OCI-LY7 (cell line): ENCODE measurements at regions not wholly inside any gene's neighbourhood (a gene's known extent, or its start where the extent isn't known, plus 50 kb on each side); places are given as distances from the start of the nearest gene placed in this dataset.

Source experiments
- EZH2phosphoT487 ChIP-seq: fragments of 200-600 bp; sonication (generic); IDR thresholded peaks from 2 replicates; pipeline ENCODE4 v1.6.1; 2018; ENCODE audit warnings: low read depth, borderline replicate concordance, mild to moderate bottlenecking, mixed run types, antibody characterized with exemption, low read length, moderate library complexity, mixed read lengths
- TF ChIP-seq, protein P1 (sequence below): fragments of 200-600 bp; sonication (generic); conservative IDR thresholded peaks from 2 replicates; pipeline ENCODE4 v1.5.1; 2014; ENCODE audit warnings: mild to moderate bottlenecking, antibody characterized with exemption, low read length, moderate library complexity, mixed read lengths

DNA sequence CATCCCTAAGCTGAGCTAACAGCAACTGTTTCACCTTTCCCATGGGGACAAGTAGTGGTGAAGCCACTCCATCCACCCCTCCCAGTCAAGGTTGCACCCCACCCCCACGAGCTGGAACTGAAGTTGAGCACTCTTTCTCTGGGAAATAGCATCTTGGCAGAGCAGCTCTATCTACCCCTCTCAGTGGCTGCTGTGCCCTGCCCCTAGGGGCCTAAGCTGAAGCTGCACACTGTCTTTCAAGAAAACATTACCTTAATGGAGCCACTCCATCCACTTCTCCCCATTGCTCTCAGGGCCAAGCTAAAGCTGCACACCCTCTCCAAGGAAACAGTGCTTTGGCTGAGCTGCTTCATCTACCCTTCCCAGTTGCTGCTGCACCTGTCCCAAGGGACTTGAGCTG lies 170.6 kb upstream of the CCDC196 start:
- TF ChIP-seq, protein P1, sequence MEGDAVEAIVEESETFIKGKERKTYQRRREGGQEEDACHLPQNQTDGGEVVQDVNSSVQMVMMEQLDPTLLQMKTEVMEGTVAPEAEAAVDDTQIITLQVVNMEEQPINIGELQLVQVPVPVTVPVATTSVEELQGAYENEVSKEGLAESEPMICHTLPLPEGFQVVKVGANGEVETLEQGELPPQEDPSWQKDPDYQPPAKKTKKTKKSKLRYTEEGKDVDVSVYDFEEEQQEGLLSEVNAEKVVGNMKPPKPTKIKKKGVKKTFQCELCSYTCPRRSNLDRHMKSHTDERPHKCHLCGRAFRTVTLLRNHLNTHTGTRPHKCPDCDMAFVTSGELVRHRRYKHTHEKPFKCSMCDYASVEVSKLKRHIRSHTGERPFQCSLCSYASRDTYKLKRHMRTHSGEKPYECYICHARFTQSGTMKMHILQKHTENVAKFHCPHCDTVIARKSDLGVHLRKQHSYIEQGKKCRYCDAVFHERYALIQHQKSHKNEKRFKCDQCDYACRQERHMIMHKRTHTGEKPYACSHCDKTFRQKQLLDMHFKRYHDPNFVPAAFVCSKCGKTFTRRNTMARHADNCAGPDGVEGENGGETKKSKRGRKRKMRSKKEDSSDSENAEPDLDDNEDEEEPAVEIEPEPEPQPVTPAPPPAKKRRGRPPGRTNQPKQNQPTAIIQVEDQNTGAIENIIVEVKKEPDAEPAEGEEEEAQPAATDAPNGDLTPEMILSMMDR: no peak
- no peak for TF ChIP-seq EZH2phosphoT487
